ENCODE measurements at regions not wholly inside any gene's neighbourhood (a gene's known extent, or its start where the extent isn't known, plus 50 kb on each side); places are given as distances from the start of the nearest gene placed in this dataset.
"Not testable (repeated sequence)": the region's sequence is repeated elsewhere in the genome, so short reads cannot be mapped to it uniquely, and the experiment has no call there.

DNA sequence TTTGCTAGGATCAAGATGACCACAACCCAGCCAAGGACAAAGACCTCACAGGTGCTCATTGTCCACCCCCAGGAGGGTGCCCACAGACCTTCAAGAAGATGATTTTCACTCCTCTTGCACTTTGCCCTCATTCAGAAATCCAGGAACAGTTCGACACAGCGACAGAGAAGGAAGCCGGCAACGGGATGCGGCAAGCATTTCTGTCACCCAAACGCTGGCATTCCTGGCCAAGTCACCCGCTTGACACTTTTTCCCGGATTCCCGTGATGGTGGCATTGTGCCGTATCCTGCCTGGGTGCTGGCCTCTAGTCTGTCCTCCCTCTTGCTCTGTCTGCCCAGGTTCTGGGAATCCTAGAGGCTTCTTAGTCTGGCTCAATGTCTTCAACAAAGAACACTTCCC, 770.4 kb upstream of the ALG10B start:
- no peak overlapping the region for H3K4me2 ChIP-seq (ENCODE audit: insufficient read depth, low read length)
- no peak for DNase-seq (ENCODE audit: insufficient read length, low spot score, missing footprints)
- H3K4me3 ChIP-seq (ENCODE audit: insufficient read depth, low read length), result no peak overlapping the region
- H3K27ac ChIP-seq (ENCODE audit: low read depth, low read length), result no peak overlapping the region
- no peaks in the 10 kb centered on the region for H4K20me1 ChIP-seq (ENCODE audit: insufficient read depth, low read length)
- no peaks in the 10 kb centered on the region for H3K27me3 ChIP-seq (ENCODE audit: insufficient read depth, low read length)
- H3K9me3 ChIP-seq (ENCODE audit: low read depth, low read length), result no peaks in the 10 kb centered on the region
- TF ChIP-seq, protein P1, sequence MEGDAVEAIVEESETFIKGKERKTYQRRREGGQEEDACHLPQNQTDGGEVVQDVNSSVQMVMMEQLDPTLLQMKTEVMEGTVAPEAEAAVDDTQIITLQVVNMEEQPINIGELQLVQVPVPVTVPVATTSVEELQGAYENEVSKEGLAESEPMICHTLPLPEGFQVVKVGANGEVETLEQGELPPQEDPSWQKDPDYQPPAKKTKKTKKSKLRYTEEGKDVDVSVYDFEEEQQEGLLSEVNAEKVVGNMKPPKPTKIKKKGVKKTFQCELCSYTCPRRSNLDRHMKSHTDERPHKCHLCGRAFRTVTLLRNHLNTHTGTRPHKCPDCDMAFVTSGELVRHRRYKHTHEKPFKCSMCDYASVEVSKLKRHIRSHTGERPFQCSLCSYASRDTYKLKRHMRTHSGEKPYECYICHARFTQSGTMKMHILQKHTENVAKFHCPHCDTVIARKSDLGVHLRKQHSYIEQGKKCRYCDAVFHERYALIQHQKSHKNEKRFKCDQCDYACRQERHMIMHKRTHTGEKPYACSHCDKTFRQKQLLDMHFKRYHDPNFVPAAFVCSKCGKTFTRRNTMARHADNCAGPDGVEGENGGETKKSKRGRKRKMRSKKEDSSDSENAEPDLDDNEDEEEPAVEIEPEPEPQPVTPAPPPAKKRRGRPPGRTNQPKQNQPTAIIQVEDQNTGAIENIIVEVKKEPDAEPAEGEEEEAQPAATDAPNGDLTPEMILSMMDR (IDR thresholded peaks at IDR 0.05; ENCODE audit: extremely low read depth, low read depth, low read length), result no peak
- no peak overlapping the region for H2AFZ ChIP-seq (ENCODE audit: low read length)
- H3K4me1 ChIP-seq (ENCODE audit: insufficient read depth, low read length), result no peaks in the 10 kb centered on the region
- H3K36me3 ChIP-seq (ENCODE audit: insufficient read depth, low read length), result no peaks in the 10 kb centered on the region
- H3K79me2 ChIP-seq (ENCODE audit: insufficient read depth, low read length), result no peaks in the 10 kb centered on the region

DNA sequence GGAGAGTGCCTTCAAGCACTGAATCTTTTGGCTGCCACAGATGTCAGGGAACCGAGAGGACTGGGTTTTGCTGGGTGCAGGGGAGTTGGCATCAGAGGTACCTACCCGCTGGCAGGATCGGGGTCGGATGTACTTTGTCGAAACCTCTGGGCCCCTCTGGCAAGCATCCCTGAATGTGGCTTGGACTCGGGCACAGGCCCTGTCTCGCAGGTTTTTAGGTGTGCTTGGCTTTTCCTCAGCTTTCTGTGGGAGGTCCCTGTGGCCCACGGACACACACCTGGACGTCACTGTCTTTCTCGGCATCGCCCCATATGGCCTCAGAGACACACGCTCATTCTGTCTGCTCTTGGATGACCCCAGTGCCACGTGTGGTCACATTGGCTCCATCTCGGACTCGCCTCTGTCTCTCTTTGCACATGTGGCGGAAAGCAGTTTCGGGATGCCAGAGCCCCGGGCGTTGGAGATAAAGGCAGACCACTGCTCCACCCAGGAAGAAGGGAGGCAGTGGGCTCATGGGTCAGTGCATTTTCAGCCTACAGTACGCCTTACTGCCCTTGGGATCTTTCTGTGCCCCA, 769.6 kb upstream of the ALG10B start:
- H3K4me1 ChIP-seq (ENCODE audit: insufficient read depth, low read length), result no peaks in the 10 kb centered on the region
- no peaks in the 10 kb centered on the region for H3K36me3 ChIP-seq (ENCODE audit: insufficient read depth, low read length)
- no peaks in the 10 kb centered on the region for H3K9me3 ChIP-seq (ENCODE audit: low read depth, low read length)
- H4K20me1 ChIP-seq (ENCODE audit: insufficient read depth, low read length), result no peaks in the 10 kb centered on the region
- TF ChIP-seq, protein P1 (IDR thresholded peaks at IDR 0.05; ENCODE audit: extremely low read depth, low read depth, low read length), result no peak
- no peak overlapping the region for H3K4me2 ChIP-seq (ENCODE audit: insufficient read depth, low read length)
- no peaks in the 10 kb centered on the region for H3K27me3 ChIP-seq (ENCODE audit: insufficient read depth, low read length)
- H3K27ac ChIP-seq (ENCODE audit: low read depth, low read length), result no peak overlapping the region
- H2AFZ ChIP-seq (ENCODE audit: low read length), result no peak overlapping the region
- H3K79me2 ChIP-seq (ENCODE audit: insufficient read depth, low read length), result no peaks in the 10 kb centered on the region
- H3K4me3 ChIP-seq (ENCODE audit: insufficient read depth, low read length), result no peak overlapping the region
- DNase-seq (ENCODE audit: insufficient read length, low spot score, missing footprints), result no peak

DNA sequence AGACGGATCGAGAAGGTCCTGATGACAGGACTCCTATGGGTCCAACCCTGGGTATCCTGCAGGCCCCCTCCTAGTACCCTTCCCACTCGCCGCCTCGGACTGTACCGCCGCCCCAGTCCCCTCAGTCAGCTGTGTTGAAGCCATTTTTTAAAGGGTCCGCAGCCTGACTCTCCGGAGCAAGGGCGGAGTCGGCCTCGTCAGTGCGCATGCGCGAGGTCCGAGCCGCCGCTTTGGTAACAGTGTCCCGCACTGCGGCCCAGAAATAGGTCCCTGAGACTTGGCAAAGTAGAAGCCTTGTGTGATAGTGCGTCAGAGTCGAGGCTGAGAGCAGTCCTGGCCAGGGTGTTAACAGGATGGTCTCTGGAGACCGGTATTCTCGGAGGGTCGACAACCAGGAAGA, 769.0 kb upstream of the ALG10B start:
- Histone ChIP-seq H2AFZ (ENCODE audit: low read length) (no peak overlapping the region), H3K27me3 (ENCODE audit: insufficient read depth, low read length) (no peaks in the 10 kb centered on the region), H3K4me3 (ENCODE audit: insufficient read depth, low read length) (no peak overlapping the region), H3K79me2 (ENCODE audit: insufficient read depth, low read length) (no peaks in the 10 kb centered on the region), H4K20me1 (ENCODE audit: insufficient read depth, low read length) (no peaks in the 10 kb centered on the region), H3K36me3 (ENCODE audit: insufficient read depth, low read length) (no peaks in the 10 kb centered on the region), H3K4me2 (ENCODE audit: insufficient read depth, low read length) (no peak overlapping the region), H3K4me1 (ENCODE audit: insufficient read depth, low read length) (no peaks in the 10 kb centered on the region), H3K27ac (ENCODE audit: low read depth, low read length) (no peak overlapping the region), H3K9me3 (ENCODE audit: low read depth, low read length) (no peaks in the 10 kb centered on the region)
- TF ChIP-seq, protein P1 (IDR thresholded peaks at IDR 0.05; ENCODE audit: extremely low read depth, low read depth, low read length), result no peak
- no peak for DNase-seq (ENCODE audit: insufficient read length, low spot score, missing footprints)

DNA sequence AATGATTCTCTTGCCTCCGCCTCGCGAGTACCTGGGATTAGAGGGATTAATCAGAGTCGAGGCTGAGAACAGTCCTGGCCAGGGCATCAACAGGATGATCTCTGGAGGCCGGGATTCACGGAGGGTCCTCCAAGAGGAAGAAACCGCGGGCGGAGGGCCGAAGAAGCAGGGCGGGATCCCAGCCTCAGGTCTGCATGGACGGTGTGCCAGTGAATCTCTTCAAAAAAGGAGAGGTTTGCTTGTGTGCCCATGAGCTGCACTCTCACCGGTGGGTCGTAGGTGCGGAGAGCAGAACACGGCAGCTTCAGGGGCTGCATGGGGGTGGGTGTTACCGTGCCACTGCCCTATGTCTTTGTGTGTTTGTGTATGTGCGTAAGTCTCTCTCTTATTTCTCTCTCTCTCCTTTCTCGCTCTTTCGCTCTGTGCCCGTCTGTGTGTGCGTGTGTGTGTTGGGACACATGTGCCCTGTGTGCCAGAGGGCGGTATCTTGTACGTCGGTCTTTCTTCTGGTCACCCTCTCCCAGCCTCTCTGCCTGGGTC, 768.2 kb upstream of the ALG10B start:
- no peaks in the 10 kb centered on the region for H4K20me1 ChIP-seq (ENCODE audit: insufficient read depth, low read length)
- H3K4me1 ChIP-seq (ENCODE audit: insufficient read depth, low read length), result no peaks in the 10 kb centered on the region
- no peaks in the 10 kb centered on the region for H3K36me3 ChIP-seq (ENCODE audit: insufficient read depth, low read length)
- H3K27me3 ChIP-seq (ENCODE audit: insufficient read depth, low read length), result no peaks in the 10 kb centered on the region
- TF ChIP-seq, protein P1 (IDR thresholded peaks at IDR 0.05; ENCODE audit: extremely low read depth, low read depth, low read length), result no peak
- no peak overlapping the region for H3K27ac ChIP-seq (ENCODE audit: low read depth, low read length)
- no peak overlapping the region for H2AFZ ChIP-seq (ENCODE audit: low read length)
- H3K4me3 ChIP-seq (ENCODE audit: insufficient read depth, low read length), result no peak overlapping the region
- H3K4me2 ChIP-seq (ENCODE audit: insufficient read depth, low read length), result no peak overlapping the region
- DNase-seq (ENCODE audit: insufficient read length, low spot score, missing footprints), result no peak
- no peaks in the 10 kb centered on the region for H3K79me2 ChIP-seq (ENCODE audit: insufficient read depth, low read length)
- no peaks in the 10 kb centered on the region for H3K9me3 ChIP-seq (ENCODE audit: low read depth, low read length)

DNA sequence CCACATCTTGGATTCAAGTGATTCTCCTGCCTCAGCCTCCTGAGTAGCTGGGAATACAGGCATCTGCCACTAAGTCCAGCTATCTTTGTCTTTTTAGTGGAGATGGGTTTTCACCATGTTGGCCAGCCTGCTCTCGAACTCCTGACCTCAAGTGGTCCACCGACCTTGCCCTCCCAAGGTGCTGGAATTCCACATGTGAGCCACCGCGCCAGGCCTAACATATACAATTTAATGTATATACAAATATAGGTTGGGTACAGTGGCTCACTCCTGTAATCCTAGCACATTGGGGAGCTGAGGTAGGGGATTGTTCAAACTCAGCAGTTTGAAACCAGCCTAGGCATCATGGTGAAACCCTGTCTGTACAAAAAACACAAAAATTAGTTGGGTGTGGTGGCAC, 759.6 kb upstream of the ALG10B start:
- not testable (repeated sequence) for H3K4me1 ChIP-seq (ENCODE audit: insufficient read depth, low read length); H3K27me3 ChIP-seq (ENCODE audit: insufficient read depth, low read length); H3K4me3 ChIP-seq (ENCODE audit: insufficient read depth, low read length); H3K9me3 ChIP-seq (ENCODE audit: low read depth, low read length); H3K79me2 ChIP-seq (ENCODE audit: insufficient read depth, low read length); H3K36me3 ChIP-seq (ENCODE audit: insufficient read depth, low read length); H2AFZ ChIP-seq (ENCODE audit: low read length); H3K4me2 ChIP-seq (ENCODE audit: insufficient read depth, low read length); H4K20me1 ChIP-seq (ENCODE audit: insufficient read depth, low read length); H3K27ac ChIP-seq (ENCODE audit: low read depth, low read length); DNase-seq (ENCODE audit: insufficient read length, low spot score, missing footprints)
